ENCODE measurements at regions not wholly inside any gene's neighbourhood (a gene's known extent, or its start where the extent isn't known, plus 50 kb on each side); places are given as distances from the start of the nearest gene placed in this dataset.

GRCh38 chr15:91783451-91783850 is 70.1 kb upstream of the SLCO3A1 start:
- TF ChIP-seq, protein P1, sequence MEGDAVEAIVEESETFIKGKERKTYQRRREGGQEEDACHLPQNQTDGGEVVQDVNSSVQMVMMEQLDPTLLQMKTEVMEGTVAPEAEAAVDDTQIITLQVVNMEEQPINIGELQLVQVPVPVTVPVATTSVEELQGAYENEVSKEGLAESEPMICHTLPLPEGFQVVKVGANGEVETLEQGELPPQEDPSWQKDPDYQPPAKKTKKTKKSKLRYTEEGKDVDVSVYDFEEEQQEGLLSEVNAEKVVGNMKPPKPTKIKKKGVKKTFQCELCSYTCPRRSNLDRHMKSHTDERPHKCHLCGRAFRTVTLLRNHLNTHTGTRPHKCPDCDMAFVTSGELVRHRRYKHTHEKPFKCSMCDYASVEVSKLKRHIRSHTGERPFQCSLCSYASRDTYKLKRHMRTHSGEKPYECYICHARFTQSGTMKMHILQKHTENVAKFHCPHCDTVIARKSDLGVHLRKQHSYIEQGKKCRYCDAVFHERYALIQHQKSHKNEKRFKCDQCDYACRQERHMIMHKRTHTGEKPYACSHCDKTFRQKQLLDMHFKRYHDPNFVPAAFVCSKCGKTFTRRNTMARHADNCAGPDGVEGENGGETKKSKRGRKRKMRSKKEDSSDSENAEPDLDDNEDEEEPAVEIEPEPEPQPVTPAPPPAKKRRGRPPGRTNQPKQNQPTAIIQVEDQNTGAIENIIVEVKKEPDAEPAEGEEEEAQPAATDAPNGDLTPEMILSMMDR (optimal IDR thresholded peaks at IDR 0.05 in 1 of 3, IDR thresholded peaks at IDR 0.05 in 1 of 3, conservative IDR thresholded peaks at IDR 0.05 in 1 of 3; ENCODE audit: extremely low read depth in 1 of 3, insufficient read depth in 2 of 3, low read length in 3 of 3): no peak
- TF ChIP-seq EZH2 (IDR thresholded peaks at IDR 0.05; ENCODE audit: low read length): no peak

All from keratinocyte (primary cell).